Skeletal muscle satellite cell (primary cell): ENCODE measurements at regions not wholly inside any gene's neighbourhood (a gene's known extent, or its start where the extent isn't known, plus 50 kb on each side); places are given as distances from the start of the nearest gene placed in this dataset.
"Not testable (repeated sequence)": the region's sequence is repeated elsewhere in the genome, so short reads cannot be mapped to it uniquely, and the experiment has no call there.

ENCODE experiments used
- H3K27me3 ChIP-seq: 2 replicates; pipeline ENCODE4 v1.7.0; 2013; ENCODE audit warnings: low read length; ENCODE audit not compliant: control insufficient read depth, insufficient read depth
- H3K36me3 ChIP-seq: 2 replicates; pipeline ENCODE4 v1.7.0; 2013; ENCODE audit warnings: mild to moderate bottlenecking, control low read depth, low read length; ENCODE audit not compliant: insufficient read depth
- H3K4me1 ChIP-seq: 2 replicates; pipeline ENCODE4 v1.7.0; 2013; ENCODE audit warnings: low read length; ENCODE audit not compliant: control insufficient read depth, insufficient read depth
- H3K4me2 ChIP-seq: 2 replicates; pipeline ENCODE4 v1.7.0; 2013; ENCODE audit warnings: mild to moderate bottlenecking, low read length
- H3K4me3 ChIP-seq: 2 replicates; pipeline ENCODE4 v1.7.0; 2013; ENCODE audit warnings: low read length
- H3K9ac ChIP-seq: 2 replicates; pipeline ENCODE4 v1.7.0; 2013; ENCODE audit warnings: mild to moderate bottlenecking, low read depth, low read length, moderate library complexity
- H3K9me3 ChIP-seq: replicated peaks from 2 replicates; pipeline ENCODE4 v1.7.0; 2013; ENCODE audit warnings: mild to moderate bottlenecking, control low read depth, low read length

GRCh38 chrX:3962511-3963311 lies 249.3 kb upstream of the PRKX start:
- no peak overlapping the region for H3K9ac ChIP-seq
- H3K27me3 ChIP-seq: no peaks in the 10 kb centered on the region
- H3K4me1 ChIP-seq: no peaks in the 10 kb centered on the region
- no peak overlapping the region for H3K4me3 ChIP-seq
- no peaks in the 10 kb centered on the region for H3K9me3 ChIP-seq
- H3K36me3 ChIP-seq: no peaks in the 10 kb centered on the region
- H3K4me2 ChIP-seq: no peak overlapping the region

- no peak overlapping the region for H3K4me3 ChIP-seq
Measured at GRCh38 chrX:3960952-3961351, 247.5 kb upstream of the PRKX start.

GRCh38 chrX:3951859-3952258 lies 238.4 kb upstream of the PRKX start:
- no peak overlapping the region for H3K4me3 ChIP-seq
- no peaks in the 10 kb centered on the region for H3K4me1 ChIP-seq
- no peak overlapping the region for H3K9ac ChIP-seq
- H3K36me3 ChIP-seq: no peaks in the 10 kb centered on the region
- H3K27me3 ChIP-seq: no peaks in the 10 kb centered on the region
- no peaks in the 10 kb centered on the region for H3K9me3 ChIP-seq
- no peak overlapping the region for H3K4me2 ChIP-seq

More at GRCh38 chrX:3960952-3961351, 247.5 kb upstream of the PRKX start:
- Histone ChIP-seq H3K4me1 (no peaks in the 10 kb centered on the region), H3K9ac (no peak overlapping the region), H3K9me3 (no peaks in the 10 kb centered on the region), H3K36me3 (no peaks in the 10 kb centered on the region), H3K4me2 (no peak overlapping the region), H3K27me3 (no peaks in the 10 kb centered on the region)

- Histone ChIP-seq H3K9ac (no peak overlapping the region), H3K4me3 (no peak overlapping the region), H3K4me2 (no peak overlapping the region), H3K4me1 (no peaks in the 10 kb centered on the region), H3K36me3 (no peaks in the 10 kb centered on the region), H3K27me3 (no peaks in the 10 kb centered on the region), H3K9me3 (no peaks in the 10 kb centered on the region)
Measured at GRCh38 chrX:3950373-3950772, 236.9 kb upstream of the PRKX start.

- Histone ChIP-seq H3K9ac (no peak overlapping the region), H3K9me3 (no peaks in the 10 kb centered on the region), H3K27me3 (no peaks in the 10 kb centered on the region), H3K4me1 (no peaks in the 10 kb centered on the region), H3K4me2 (no peak overlapping the region), H3K4me3 (no peak overlapping the region), H3K36me3 (no peaks in the 10 kb centered on the region)
Measured at GRCh38 chrX:3943965-3944364, 230.5 kb upstream of the PRKX start.

- no peak overlapping the region for H3K9ac ChIP-seq
- no peaks in the 10 kb centered on the region for H3K4me1 ChIP-seq
- no peak overlapping the region for H3K4me2 ChIP-seq
- H3K36me3 ChIP-seq: no peaks in the 10 kb centered on the region
- H3K4me3 ChIP-seq: no peak overlapping the region
- no peaks in the 10 kb centered on the region for H3K27me3 ChIP-seq
- H3K9me3 ChIP-seq: no peaks in the 10 kb centered on the region
Measured at GRCh38 chrX:3940000-3940610, 226.7 kb upstream of the PRKX start.

GRCh38 chrX:3938587-3938986 lies 225.1 kb upstream of the PRKX start:
- H3K4me3 ChIP-seq: no peak overlapping the region
- no peak overlapping the region for H3K4me2 ChIP-seq
- H3K36me3 ChIP-seq: no peaks in the 10 kb centered on the region
- H3K27me3 ChIP-seq: no peaks in the 10 kb centered on the region
- H3K9ac ChIP-seq: no peak overlapping the region
- no peaks in the 10 kb centered on the region for H3K4me1 ChIP-seq
- H3K9me3 ChIP-seq: no peaks in the 10 kb centered on the region

GRCh38 chrX:3935196-3935595 lies 221.7 kb upstream of the PRKX start:
- not testable (repeated sequence) for H3K4me3 ChIP-seq, H3K9ac ChIP-seq, H3K4me1 ChIP-seq, H3K9me3 ChIP-seq, H3K27me3 ChIP-seq, H3K36me3 ChIP-seq, H3K4me2 ChIP-seq

GRCh38 chrX:3920424-3921017 lies 207.1 kb upstream of the PRKX start:
- H3K4me3 ChIP-seq, H3K36me3 ChIP-seq, H3K9ac ChIP-seq, H3K27me3 ChIP-seq, H3K4me2 ChIP-seq, H3K4me1 ChIP-seq, H3K9me3 ChIP-seq: not testable (repeated sequence)

- not testable (repeated sequence) for H3K4me3 ChIP-seq
Measured at GRCh38 chrX:3919668-3920423, 206.4 kb upstream of the PRKX start.

GRCh38 chrX:3914813-3915212 lies 201.4 kb upstream of the PRKX start:
- not testable (repeated sequence) for H3K27me3 ChIP-seq, H3K4me1 ChIP-seq, H3K9ac ChIP-seq, H3K4me3 ChIP-seq, H3K4me2 ChIP-seq, H3K36me3 ChIP-seq, H3K9me3 ChIP-seq

More at GRCh38 chrX:3919668-3920423, 206.4 kb upstream of the PRKX start:
- H3K4me1 ChIP-seq, H3K36me3 ChIP-seq, H3K9ac ChIP-seq, H3K27me3 ChIP-seq, H3K4me2 ChIP-seq, H3K9me3 ChIP-seq: not testable (repeated sequence)
